Naive thymus-derived CD8-positive, alpha-beta T cell (primary cell): ENCODE measurements at regions not wholly inside any gene's neighbourhood (a gene's known extent, or its start where the extent isn't known, plus 50 kb on each side); places are given as distances from the start of the nearest gene placed in this dataset.

Source experiments
- ATAC-seq, 2 donors: fragments of 150-1000 bp; cut with Tn5 transposase in 1 of 2; sonication (Bioruptor Pico), chemical (Tn5 transposase) in 1 of 2; 1 replicate in 1 of 2; 2 replicates in 1 of 2; pipeline ENCODE4 v1.10.0; 2021; ENCODE audit warnings: mild to moderate bottlenecking in 2 of 2, moderate library complexity in 2 of 2
- POLR2A ChIA-PET: fragments of 350-600 bp; sonication (Branson Sonifier 250); formaldehyde crosslinking; loops from one replicate; lab custom pipeline; 2021; ENCODE audit warnings: antibody characterized with exemption; lab: Charles Lee
- DNase-seq, 10 donors: peaks; one replicate each; pipeline versions ENCODE4 v3.0.0 to v3.0.0-alpha.2; 2020 to 2022
- H3K27ac Mint-ChIP-seq, 10 donors: one replicate each; pipeline ENCODE4 v1.8.0; 2020 to 2022; ENCODE audit warnings: mild to moderate bottlenecking in 10 of 10, mixed read lengths in 10 of 10, moderate library complexity in 4 of 10, inconsistent platforms in 1 of 10
- H3K27me3 Mint-ChIP-seq, 5 donors: one replicate each; pipeline ENCODE4 v1.8.0; 2021 to 2022; ENCODE audit warnings: mixed read lengths in 5 of 5
- H3K36me3 Mint-ChIP-seq, 3 donors: one replicate each; pipeline ENCODE4 v1.8.0; 2020 to 2022; ENCODE audit warnings: mixed read lengths in 3 of 3, mild to moderate bottlenecking in 2 of 3, inconsistent platforms in 1 of 3
- H3K4me1 Mint-ChIP-seq, 4 donors: one replicate each; pipeline ENCODE4 v1.8.0; 2021 to 2022; ENCODE audit warnings: mixed read lengths in 4 of 4
- H3K4me3 Mint-ChIP-seq, 10 donors: one replicate each; pipeline ENCODE4 v1.8.0; 2020 to 2022; ENCODE audit warnings: mild to moderate bottlenecking in 10 of 10, mixed read lengths in 10 of 10, moderate library complexity in 6 of 10, inconsistent platforms in 1 of 10
- H3K9me3 Mint-ChIP-seq, 9 donors: one replicate each; pipeline ENCODE4 v1.8.0; 2020 to 2022; ENCODE audit warnings: mixed read lengths in 9 of 9, mild to moderate bottlenecking in 3 of 9, inconsistent platforms in 1 of 9, moderate library complexity in 1 of 9

- H3K9me3 Mint-ChIP-seq: no peaks in the 10 kb centered on the region
- peaks cover 0 to 2% (median 0%) of the 10 kb centered on the region in 3 donors for H3K36me3 Mint-ChIP-seq
- ATAC-seq: no peak
- peak overlapping the region in 1 of 10 donors; percentile 74 for H3K27ac Mint-ChIP-seq
- no peaks in the 10 kb centered on the region for H3K27me3 Mint-ChIP-seq
- POLR2A ChIA-PET: no interaction called here
- peaks cover 18 to 45% (median 29%) of the 10 kb centered on the region in 4 donors for H3K4me1 Mint-ChIP-seq
- no peak overlapping the region for H3K4me3 Mint-ChIP-seq
- no peak for DNase-seq
Observed at GRCh38 chr9:4935001-4935672, 49.9 kb upstream of the JAK2 start.
